Fibroblast of pulmonary artery (primary cell): ENCODE measurements at regions not wholly inside any gene's neighbourhood (a gene's known extent, or its start where the extent isn't known, plus 50 kb on each side); places are given as distances from the start of the nearest gene placed in this dataset.
"Not testable (repeated sequence)": the region's sequence is repeated elsewhere in the genome, so short reads cannot be mapped to it uniquely, and the experiment has no call there.

ENCODE experiments used
- DNase-seq: peaks from one replicate; pipeline ENCODE4 v3.0.0-alpha.2; 2010; ENCODE audit warnings: low read depth
- H3K4me3 ChIP-seq: replicated peaks from 2 replicates; pipeline ENCODE4 v1.5.1; 2011; ENCODE audit warnings: low read depth, mild to moderate bottlenecking, control low read depth, low read length, moderate library complexity
- TF ChIP-seq, protein P1 (sequence below): IDR thresholded peaks from 2 replicates; pipeline ENCODE4 v1.5.1; 2011; ENCODE audit warnings: mild to moderate bottlenecking, control low read depth, low read length, inconsistent platforms; ENCODE audit errors: missing control alignments

GRCh38 chr5:83810511-83810910 is 89.9 kb upstream of the HAPLN1 start:
- TF ChIP-seq, protein P1, sequence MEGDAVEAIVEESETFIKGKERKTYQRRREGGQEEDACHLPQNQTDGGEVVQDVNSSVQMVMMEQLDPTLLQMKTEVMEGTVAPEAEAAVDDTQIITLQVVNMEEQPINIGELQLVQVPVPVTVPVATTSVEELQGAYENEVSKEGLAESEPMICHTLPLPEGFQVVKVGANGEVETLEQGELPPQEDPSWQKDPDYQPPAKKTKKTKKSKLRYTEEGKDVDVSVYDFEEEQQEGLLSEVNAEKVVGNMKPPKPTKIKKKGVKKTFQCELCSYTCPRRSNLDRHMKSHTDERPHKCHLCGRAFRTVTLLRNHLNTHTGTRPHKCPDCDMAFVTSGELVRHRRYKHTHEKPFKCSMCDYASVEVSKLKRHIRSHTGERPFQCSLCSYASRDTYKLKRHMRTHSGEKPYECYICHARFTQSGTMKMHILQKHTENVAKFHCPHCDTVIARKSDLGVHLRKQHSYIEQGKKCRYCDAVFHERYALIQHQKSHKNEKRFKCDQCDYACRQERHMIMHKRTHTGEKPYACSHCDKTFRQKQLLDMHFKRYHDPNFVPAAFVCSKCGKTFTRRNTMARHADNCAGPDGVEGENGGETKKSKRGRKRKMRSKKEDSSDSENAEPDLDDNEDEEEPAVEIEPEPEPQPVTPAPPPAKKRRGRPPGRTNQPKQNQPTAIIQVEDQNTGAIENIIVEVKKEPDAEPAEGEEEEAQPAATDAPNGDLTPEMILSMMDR, result no peak
- H3K4me3 ChIP-seq, result no peak overlapping the region
- no peak for DNase-seq

GRCh38 chr5:83802686-83803085 is 82.0 kb upstream of the HAPLN1 start:
- no peak overlapping the region for H3K4me3 ChIP-seq
- TF ChIP-seq, protein P1, result no peak
- DNase-seq, result no peak

DNA sequence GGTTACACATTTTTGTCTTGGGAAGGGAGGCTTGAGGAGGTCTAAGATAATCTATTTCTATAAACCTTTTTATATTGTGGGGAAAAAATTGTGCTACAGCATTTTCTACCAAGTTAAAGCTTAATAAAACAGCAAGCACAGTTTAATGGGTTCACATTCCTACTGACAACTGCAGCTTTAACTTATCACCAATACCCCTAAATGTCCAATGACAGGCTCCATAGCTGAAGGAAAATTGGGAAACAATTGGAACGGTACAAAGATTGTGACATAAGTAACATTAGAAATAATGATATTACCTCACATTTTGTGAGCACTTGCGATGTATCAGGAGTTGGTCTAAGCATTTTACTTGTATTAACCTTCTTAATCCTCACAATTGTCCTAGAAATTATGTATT is 79.5 kb upstream of the HAPLN1 start:
- no peak for DNase-seq
- no peak overlapping the region for H3K4me3 ChIP-seq
- TF ChIP-seq, protein P1, result no peak

GRCh38 chr5:83799020-83799419 is 78.4 kb upstream of the HAPLN1 start:
- not testable (repeated sequence) for DNase-seq

DNA sequence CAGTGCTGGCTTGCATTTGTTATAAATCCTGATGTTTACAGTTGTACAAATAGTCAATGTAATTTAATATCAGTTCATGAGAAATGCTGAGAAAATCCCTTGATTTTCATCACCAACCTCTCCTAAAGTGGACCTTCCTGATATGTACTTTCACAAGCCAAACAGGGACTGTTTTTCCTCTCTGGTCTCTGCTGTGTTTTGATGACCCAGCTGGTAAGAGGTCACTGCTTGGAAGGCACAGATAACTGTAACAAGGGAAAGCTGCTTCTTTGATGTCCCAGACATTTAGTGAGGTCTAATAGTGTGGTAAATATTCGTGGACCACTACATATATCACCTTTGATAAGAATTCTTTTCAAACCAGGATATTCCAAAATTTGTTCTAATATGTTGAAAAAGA is 68.7 kb upstream of the HAPLN1 start:
- DNase-seq, result no peak
- TF ChIP-seq, protein P1, result no peak
- H3K4me3 ChIP-seq, result no peak overlapping the region

More at GRCh38 chr5:83799020-83799419, 78.4 kb upstream of the HAPLN1 start:
- H3K4me3 ChIP-seq, result not testable (repeated sequence)

- no peak for DNase-seq
- H3K4me3 ChIP-seq, result no peak overlapping the region
- TF ChIP-seq, protein P1, result no peak
Observed at GRCh38 chr5:83787631-83788030, 67.0 kb upstream of the HAPLN1 start.

DNA sequence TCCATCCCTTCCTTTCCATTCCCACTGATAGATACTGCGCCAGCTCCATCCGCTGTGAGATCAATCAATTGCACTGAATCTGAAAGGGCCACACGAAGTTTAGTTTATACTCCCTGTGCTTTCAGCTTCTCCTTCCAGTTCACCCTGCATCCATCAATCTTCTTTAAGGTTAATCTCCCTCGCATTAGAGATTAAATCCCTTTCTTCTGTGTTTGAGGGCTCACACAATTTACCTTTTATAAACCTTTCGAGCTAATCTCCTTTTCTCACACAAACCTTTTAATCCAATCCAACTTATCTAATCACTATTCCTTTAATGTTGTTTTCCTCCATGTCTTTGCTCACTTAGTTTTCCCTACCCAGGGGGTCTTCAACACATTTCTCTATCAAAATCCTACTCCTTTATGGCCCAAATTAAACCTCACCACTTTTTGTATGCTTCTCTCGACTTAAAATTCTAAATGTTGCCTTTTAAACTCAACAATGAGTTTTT is 64.6 kb upstream of the HAPLN1 start:
- DNase-seq, result no peak
- H3K4me3 ChIP-seq, result no peak overlapping the region
- TF ChIP-seq, protein P1, result no peak
